MCF 10A (cell line): ENCODE measurements at regions not wholly inside any gene's neighbourhood (a gene's known extent, or its start where the extent isn't known, plus 50 kb on each side); places are given as distances from the start of the nearest gene placed in this dataset.

Experiments used
- BruUV-seq: library from RNA; stranded (reverse); fragments of 400-500 nt; replicated peaks from 2 replicates; lab custom pipeline; 2021; lab: Mats Ljungman, UMichigan
- CTCF ChIA-PET: fragments of 300-600 bp; sonication (Branson Sonifier 250); formaldehyde crosslinking; extraction: SDS; loops from one replicate; lab custom pipeline; 2021; ENCODE audit warnings: antibody characterized with exemption, inconsistent platforms; lab: Yijun Ruan, JAX
- POLR2A ChIA-PET: fragments of 300-600, 350-650 bp; sonication (Branson Sonifier 250); formaldehyde crosslinking; extraction: SDS; loops from one replicate; lab custom pipeline; 2020; ENCODE audit warnings: antibody characterized with exemption, inconsistent platforms; lab: Yijun Ruan, JAX
- DNase-seq: peaks from one replicate; pipeline ENCODE4 v3.0.0-alpha.2; 2018; ENCODE audit not compliant: unreplicated experiment
- H3K27ac Mint-ChIP-seq: one replicate; pipeline ENCODE4 v1.8.0; 2022; ENCODE audit warnings: mild to moderate bottlenecking, low read depth, mixed read lengths; ENCODE audit not compliant: unreplicated experiment
- H3K27me3 Mint-ChIP-seq: one replicate; pipeline ENCODE4 v1.8.0; 2022; ENCODE audit warnings: mixed read lengths; ENCODE audit not compliant: insufficient read depth, unreplicated experiment
- H3K36me3 Mint-ChIP-seq: one replicate; pipeline ENCODE4 v1.8.0; 2022; ENCODE audit warnings: mild to moderate bottlenecking, moderate library complexity, mixed read lengths; ENCODE audit not compliant: insufficient read depth, unreplicated experiment
- H3K4me1 Mint-ChIP-seq: one replicate; pipeline ENCODE4 v1.8.0; 2022; ENCODE audit warnings: mixed read lengths; ENCODE audit not compliant: insufficient read depth, unreplicated experiment
- H3K4me3 Mint-ChIP-seq: one replicate; pipeline ENCODE4 v1.8.0; 2022; ENCODE audit warnings: mild to moderate bottlenecking, moderate library complexity, mixed read lengths; ENCODE audit not compliant: unreplicated experiment
- H3K9me3 Mint-ChIP-seq: one replicate; pipeline ENCODE4 v1.8.0; 2022; ENCODE audit warnings: mixed read lengths; ENCODE audit not compliant: unreplicated experiment
- intact Hi-C: fragments of 100-400 bp; cut with micrococcal nuclease; formaldehyde crosslinking; loops from 2 replicates; pipeline ENCODE4 v1.14.1; 2022
- TF ChIP-seq, protein P1 (sequence below): fragments of 200-600 bp; IDR thresholded peaks from one replicate; pipeline ENCODE4 v1.8.0; 2022; ENCODE audit warnings: antibody characterized with exemption, mild to moderate bottlenecking; ENCODE audit not compliant: unreplicated experiment

DNA sequence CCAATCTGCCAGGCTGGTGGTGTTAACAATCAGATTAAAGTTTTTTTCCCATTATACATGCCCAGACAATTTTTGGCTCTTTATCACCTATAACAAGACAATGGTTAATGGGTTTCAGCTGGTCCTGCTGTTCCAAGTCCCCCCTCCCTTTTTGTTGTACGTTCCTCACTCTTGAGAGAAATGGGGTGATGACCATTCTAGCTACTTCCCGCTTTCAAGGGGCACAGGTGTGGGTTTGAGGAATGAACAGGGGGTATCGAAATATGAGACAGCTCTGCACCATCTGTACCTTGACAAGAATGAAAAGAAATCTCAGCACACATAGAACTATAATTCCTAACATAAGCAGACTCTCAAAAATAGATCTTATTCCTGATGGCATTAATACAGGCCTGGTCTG lies 326.8 kb downstream of the PTPRU start:
- no peaks in the 10 kb centered on the region for H3K36me3 Mint-ChIP-seq
- no peak overlapping the region for H3K4me3 Mint-ChIP-seq
- DNase-seq = no peak
- no peak overlapping the region for H3K27ac Mint-ChIP-seq
- ChIA-PET CTCF (interaction anchor here (0.7 kb wide), 1 partner anchor 13 kb away, joined by 3 read pairs; no protein-coding TSS in a partner anchor), POLR2A (interaction anchor here (0.6 kb wide), 1 partner anchor 34 kb away, joined by 5 read pairs; no protein-coding TSS in a partner anchor)
- intact Hi-C loops = no loop called here
- H3K9me3 Mint-ChIP-seq = peaks cover 14% of the 10 kb centered on the region
- H3K4me1 Mint-ChIP-seq = no peaks in the 10 kb centered on the region
- no peaks in the 10 kb centered on the region for H3K27me3 Mint-ChIP-seq
- no TSS peak for BruUV-seq
- TF ChIP-seq, protein P1, sequence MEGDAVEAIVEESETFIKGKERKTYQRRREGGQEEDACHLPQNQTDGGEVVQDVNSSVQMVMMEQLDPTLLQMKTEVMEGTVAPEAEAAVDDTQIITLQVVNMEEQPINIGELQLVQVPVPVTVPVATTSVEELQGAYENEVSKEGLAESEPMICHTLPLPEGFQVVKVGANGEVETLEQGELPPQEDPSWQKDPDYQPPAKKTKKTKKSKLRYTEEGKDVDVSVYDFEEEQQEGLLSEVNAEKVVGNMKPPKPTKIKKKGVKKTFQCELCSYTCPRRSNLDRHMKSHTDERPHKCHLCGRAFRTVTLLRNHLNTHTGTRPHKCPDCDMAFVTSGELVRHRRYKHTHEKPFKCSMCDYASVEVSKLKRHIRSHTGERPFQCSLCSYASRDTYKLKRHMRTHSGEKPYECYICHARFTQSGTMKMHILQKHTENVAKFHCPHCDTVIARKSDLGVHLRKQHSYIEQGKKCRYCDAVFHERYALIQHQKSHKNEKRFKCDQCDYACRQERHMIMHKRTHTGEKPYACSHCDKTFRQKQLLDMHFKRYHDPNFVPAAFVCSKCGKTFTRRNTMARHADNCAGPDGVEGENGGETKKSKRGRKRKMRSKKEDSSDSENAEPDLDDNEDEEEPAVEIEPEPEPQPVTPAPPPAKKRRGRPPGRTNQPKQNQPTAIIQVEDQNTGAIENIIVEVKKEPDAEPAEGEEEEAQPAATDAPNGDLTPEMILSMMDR = no peak

DNA sequence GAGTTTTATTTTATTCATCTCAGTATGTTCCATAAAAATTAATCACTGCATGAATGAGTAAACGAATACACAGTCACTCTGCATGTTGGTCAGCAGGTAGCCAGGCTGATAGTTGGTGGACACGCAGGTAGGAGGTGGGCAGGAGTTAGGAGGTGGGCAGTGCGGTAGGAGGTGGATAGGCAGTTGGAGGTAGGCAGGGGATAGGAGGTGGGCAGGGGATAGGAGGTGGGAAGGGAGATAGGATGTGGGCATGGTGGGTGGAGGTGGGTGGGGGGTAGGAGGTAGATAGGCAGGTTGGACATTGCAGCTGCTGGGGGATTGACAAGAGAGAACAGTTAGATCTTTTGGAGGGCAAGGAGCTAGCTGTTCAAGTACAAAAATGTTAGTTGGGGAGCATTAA lies 322.7 kb downstream of the PTPRU start:
- no TSS peak for BruUV-seq
- no peak for DNase-seq
- H3K27ac Mint-ChIP-seq = no peak overlapping the region
- peaks cover 14% of the 10 kb centered on the region for H3K9me3 Mint-ChIP-seq
- TF ChIP-seq, protein P1 = no peak
- intact Hi-C loops = no loop called here
- ChIA-PET CTCF (no interaction called here), POLR2A (no interaction called here)
- H3K27me3 Mint-ChIP-seq = no peaks in the 10 kb centered on the region
- H3K4me1 Mint-ChIP-seq = no peaks in the 10 kb centered on the region
- H3K4me3 Mint-ChIP-seq = no peak overlapping the region
- no peaks in the 10 kb centered on the region for H3K36me3 Mint-ChIP-seq

GRCh38 chr1:29557701-29558600 lies 321.6 kb downstream of the PTPRU start:
- intact Hi-C loops = no loop called here
- H3K27me3 Mint-ChIP-seq = no peaks in the 10 kb centered on the region
- POLR2A ChIA-PET = no interaction called here
- no peaks in the 10 kb centered on the region for H3K36me3 Mint-ChIP-seq
- CTCF ChIA-PET = interaction anchor here (0.5 kb wide), 1 partner anchor 81 kb away, joined by 3 read pairs; no protein-coding TSS in a partner anchor
- peaks cover 8% of the 10 kb centered on the region for H3K9me3 Mint-ChIP-seq
- no TSS peak for BruUV-seq
- H3K27ac Mint-ChIP-seq = peak overlapping the region; percentile 43
- H3K4me3 Mint-ChIP-seq = no peak overlapping the region
- H3K4me1 Mint-ChIP-seq = no peaks in the 10 kb centered on the region
- DNase-seq = no peak
- TF ChIP-seq, protein P1 = no peak

DNA sequence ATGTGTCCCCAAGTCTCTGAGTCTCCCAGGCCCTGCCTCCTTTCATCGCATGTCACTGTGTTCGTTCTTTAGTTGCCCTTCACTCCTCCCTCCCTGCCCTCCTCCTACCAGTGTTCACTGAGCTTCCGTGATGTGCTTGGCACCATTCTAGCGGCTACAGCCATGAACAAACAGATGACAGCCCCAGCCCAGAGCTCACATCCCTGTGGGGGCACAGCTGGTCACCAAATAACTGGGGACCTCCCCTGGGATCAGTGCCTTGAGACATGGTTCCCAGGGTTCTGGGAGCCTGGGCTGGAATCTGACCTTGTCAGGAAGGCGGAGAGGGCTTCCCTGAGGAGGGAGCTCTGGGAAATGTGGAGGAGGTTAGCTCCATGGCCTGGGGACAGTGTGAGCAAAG lies 320.7 kb downstream of the PTPRU start:
- Mint-ChIP-seq H3K4me1 (no peaks in the 10 kb centered on the region), H3K27ac (peak overlapping the region; percentile 43), H3K9me3 (no peaks in the 10 kb centered on the region), H3K27me3 (no peaks in the 10 kb centered on the region), H3K4me3 (no peak overlapping the region), H3K36me3 (no peaks in the 10 kb centered on the region)
- TF ChIP-seq, protein P1 = no peak
- no peak for DNase-seq
- intact Hi-C loops = no loop called here
- no TSS peak for BruUV-seq
- POLR2A ChIA-PET = no interaction called here
- CTCF ChIA-PET = no interaction called here
